Mesothelial cell of epicardium (in vitro differentiated cells): ENCODE measurements at regions not wholly inside any gene's neighbourhood (a gene's known extent, or its start where the extent isn't known, plus 50 kb on each side); places are given as distances from the start of the nearest gene placed in this dataset.

Experiments
- DNase-seq, 2 experiments: peaks; one replicate each; pipeline ENCODE4 v3.0.0; 2021; ENCODE audit warnings: low spot score in 2 of 2; ENCODE audit not compliant: unreplicated experiment in 2 of 2
- H3K27ac Mint-ChIP-seq: 2 replicates; pipeline ENCODE4 v1.8.0; 2021; ENCODE audit warnings: mixed read lengths
- H3K27me3 Mint-ChIP-seq: 2 replicates; pipeline ENCODE4 v1.8.0; 2021; ENCODE audit warnings: low read depth, mixed read lengths
- H3K36me3 Mint-ChIP-seq: 2 replicates; pipeline ENCODE4 v1.8.0; 2021; ENCODE audit warnings: mixed read lengths
- H3K4me1 Mint-ChIP-seq: 2 replicates; pipeline ENCODE4 v1.8.0; 2021; ENCODE audit warnings: mixed read lengths
- H3K4me3 Mint-ChIP-seq: 2 replicates; pipeline ENCODE4 v1.8.0; 2021; ENCODE audit warnings: mild to moderate bottlenecking, moderate library complexity, mixed read lengths
- H3K9me3 Mint-ChIP-seq: 2 replicates; pipeline ENCODE4 v1.8.0; 2021; ENCODE audit warnings: mixed read lengths
- TF ChIP-seq, protein P1 (sequence below): fragments of 200-600 bp; sonication (generic); IDR thresholded peaks from one replicate; pipeline ENCODE4 v1.5.0; 2021; ENCODE audit warnings: antibody characterized with exemption; ENCODE audit not compliant: unreplicated experiment

DNA sequence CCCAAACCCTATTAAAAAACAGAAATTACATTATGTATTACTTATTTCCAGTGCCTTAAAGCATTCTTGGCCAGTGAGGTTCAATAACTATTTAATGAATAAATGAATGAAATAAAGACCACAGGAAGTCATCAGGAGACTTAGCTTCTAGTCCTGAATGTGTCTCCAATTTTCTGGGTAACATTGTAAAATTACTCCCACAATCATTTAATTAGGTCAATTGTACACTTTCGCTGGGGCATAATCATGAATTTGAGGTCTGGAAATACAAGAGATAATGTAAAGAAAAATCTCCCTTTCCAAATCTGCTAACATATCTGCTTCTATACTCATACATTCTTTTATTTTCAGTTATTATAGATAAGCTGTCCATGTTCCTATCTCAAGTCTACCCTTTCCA is 199.2 kb downstream of the TLR4 start:
- no peak for DNase-seq
- Mint-ChIP-seq H3K4me3 (no peak overlapping the region), H3K4me1 (no peaks in the 10 kb centered on the region), H3K27ac (no peak overlapping the region), H3K9me3 (no peaks in the 10 kb centered on the region), H3K27me3 (peaks cover 2% of the 10 kb centered on the region), H3K36me3 (no peaks in the 10 kb centered on the region)
- TF ChIP-seq, protein P1, sequence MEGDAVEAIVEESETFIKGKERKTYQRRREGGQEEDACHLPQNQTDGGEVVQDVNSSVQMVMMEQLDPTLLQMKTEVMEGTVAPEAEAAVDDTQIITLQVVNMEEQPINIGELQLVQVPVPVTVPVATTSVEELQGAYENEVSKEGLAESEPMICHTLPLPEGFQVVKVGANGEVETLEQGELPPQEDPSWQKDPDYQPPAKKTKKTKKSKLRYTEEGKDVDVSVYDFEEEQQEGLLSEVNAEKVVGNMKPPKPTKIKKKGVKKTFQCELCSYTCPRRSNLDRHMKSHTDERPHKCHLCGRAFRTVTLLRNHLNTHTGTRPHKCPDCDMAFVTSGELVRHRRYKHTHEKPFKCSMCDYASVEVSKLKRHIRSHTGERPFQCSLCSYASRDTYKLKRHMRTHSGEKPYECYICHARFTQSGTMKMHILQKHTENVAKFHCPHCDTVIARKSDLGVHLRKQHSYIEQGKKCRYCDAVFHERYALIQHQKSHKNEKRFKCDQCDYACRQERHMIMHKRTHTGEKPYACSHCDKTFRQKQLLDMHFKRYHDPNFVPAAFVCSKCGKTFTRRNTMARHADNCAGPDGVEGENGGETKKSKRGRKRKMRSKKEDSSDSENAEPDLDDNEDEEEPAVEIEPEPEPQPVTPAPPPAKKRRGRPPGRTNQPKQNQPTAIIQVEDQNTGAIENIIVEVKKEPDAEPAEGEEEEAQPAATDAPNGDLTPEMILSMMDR = no peak

DNA sequence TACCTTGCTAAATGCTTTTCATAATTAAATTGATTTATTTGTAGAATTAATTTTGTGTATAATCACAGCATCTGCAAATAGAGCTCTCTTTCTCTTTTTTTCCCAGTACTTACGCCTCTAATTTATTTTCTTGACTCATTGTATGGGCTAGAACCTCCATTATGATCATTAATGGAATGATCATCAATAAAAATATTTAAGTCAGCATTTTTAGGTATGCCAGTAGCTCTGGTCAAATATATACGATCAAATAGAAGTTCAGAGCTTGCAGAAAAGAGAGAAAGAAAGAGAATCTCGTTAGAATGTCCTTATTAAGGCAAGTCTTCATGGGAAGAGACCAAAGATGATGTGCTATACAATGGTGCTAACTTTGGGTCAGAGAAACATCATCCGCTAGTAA is 202.6 kb downstream of the TLR4 start:
- TF ChIP-seq, protein P1 = no peak
- Mint-ChIP-seq H3K9me3 (peaks cover 26% of the 10 kb centered on the region), H3K4me3 (no peak overlapping the region)

DNA sequence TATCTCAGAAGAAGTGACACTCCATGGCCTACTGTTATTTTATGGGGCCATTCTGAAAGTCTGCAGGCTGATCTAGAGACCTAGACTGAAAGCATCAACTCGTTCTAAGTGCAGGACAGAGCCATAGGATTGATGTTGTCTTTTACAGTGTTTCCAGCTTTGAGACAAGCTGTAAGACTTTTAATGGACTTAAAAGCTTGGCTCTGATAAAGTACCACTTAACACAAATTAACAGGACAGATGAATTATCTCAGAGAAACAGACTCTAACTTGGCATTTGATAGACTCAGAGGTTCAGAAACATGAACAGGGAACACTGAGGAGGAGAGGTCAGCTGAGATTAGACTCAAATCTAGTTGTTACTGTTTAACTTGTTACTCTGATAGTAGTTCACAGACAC is 203.2 kb downstream of the TLR4 start:
- no peak for DNase-seq
- Mint-ChIP-seq H3K9me3 (peaks cover 30% of the 10 kb centered on the region), H3K4me3 (no peak overlapping the region), H3K27ac (no peak overlapping the region), H3K4me1 (no peaks in the 10 kb centered on the region), H3K27me3 (no peaks in the 10 kb centered on the region), H3K36me3 (peaks cover 4% of the 10 kb centered on the region)
- TF ChIP-seq, protein P1 = no peak

More for the DNA sequence above, 202.6 kb downstream of the TLR4 start:
- H3K4me1 Mint-ChIP-seq = no peaks in the 10 kb centered on the region
- H3K36me3 Mint-ChIP-seq = peaks cover 4% of the 10 kb centered on the region
- no peak for DNase-seq
- no peaks in the 10 kb centered on the region for H3K27me3 Mint-ChIP-seq
- no peak overlapping the region for H3K27ac Mint-ChIP-seq

DNA sequence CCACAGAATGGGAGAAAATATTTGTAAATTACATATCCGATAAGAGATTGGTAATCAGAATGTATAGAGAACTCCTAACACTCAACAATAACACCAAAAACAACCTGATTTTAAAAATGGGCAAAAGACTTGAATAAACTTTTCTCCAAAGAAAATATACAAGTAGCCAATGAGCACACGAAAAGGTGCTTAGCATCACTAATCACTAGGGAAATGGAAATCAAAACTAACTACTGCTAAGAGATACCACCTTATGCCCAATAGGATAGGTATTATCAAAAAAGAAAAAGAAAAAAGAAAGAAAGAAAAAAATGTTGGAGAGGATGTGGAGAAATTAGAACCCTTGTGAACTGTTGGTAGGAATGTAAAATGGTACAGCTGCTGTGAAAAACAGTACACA is 212.1 kb downstream of the TLR4 start:
- H3K4me3 Mint-ChIP-seq = no peak overlapping the region
- no peaks in the 10 kb centered on the region for H3K27me3 Mint-ChIP-seq
- TF ChIP-seq, protein P1 = no peak
- no peaks in the 10 kb centered on the region for H3K4me1 Mint-ChIP-seq
- no peak for DNase-seq
- peaks cover 12% of the 10 kb centered on the region for H3K9me3 Mint-ChIP-seq
- H3K36me3 Mint-ChIP-seq = no peaks in the 10 kb centered on the region
- no peak overlapping the region for H3K27ac Mint-ChIP-seq

DNA sequence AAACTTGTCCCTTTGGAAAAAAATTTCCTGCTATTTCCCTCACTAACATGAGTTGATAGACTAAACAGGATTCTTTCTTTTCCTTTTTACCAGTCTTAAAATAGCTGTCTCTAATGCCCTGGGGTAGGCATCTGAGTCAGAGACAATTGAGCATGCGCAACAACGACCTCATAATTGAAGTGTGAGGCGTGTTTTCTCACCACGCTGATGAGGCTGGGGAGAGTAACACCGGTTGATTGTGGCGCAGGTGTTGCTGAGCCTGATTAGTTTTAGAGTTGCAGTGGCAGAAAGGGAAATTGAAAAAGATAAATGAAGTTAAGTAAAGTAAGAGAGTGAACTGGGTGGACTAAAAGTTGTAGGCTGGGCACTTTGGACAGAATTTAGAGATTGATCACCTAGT is 213.7 kb downstream of the TLR4 start:
- H3K9me3 Mint-ChIP-seq = no peaks in the 10 kb centered on the region
- H3K4me3 Mint-ChIP-seq = no peak overlapping the region
- H3K27me3 Mint-ChIP-seq = no peaks in the 10 kb centered on the region
- no peaks in the 10 kb centered on the region for H3K36me3 Mint-ChIP-seq
- H3K4me1 Mint-ChIP-seq = no peaks in the 10 kb centered on the region
- TF ChIP-seq, protein P1 = no peak
- DNase-seq = no peak
- no peak overlapping the region for H3K27ac Mint-ChIP-seq

DNA sequence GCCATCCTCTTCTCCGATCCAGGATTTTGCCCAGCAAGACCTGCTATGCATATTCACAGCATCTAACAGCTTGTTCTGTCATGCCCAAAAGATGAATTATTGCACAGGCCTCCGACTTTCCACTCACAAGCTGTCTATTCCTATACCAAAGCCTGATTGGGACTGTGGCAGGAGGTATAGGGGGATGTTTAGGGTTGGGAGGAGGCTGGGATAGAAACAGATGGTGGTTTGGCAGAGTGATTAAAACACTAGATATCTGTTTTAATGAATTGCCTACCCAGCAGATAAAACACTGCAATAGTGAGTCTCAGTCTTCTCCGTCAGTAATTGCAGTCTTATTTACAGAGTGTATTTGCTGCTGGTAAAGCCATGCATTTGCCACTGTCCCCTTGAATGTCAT is 215.3 kb downstream of the TLR4 start:
- no peaks in the 10 kb centered on the region for H3K4me1 Mint-ChIP-seq
- no peaks in the 10 kb centered on the region for H3K36me3 Mint-ChIP-seq

More for the DNA sequence above, 215.3 kb downstream of the TLR4 start:
- H3K27me3 Mint-ChIP-seq = no peaks in the 10 kb centered on the region
- H3K27ac Mint-ChIP-seq = no peak overlapping the region
- DNase-seq = no peak
- TF ChIP-seq, protein P1 = no peak
- H3K9me3 Mint-ChIP-seq = no peaks in the 10 kb centered on the region
- no peak overlapping the region for H3K4me3 Mint-ChIP-seq
